ENCODE measurements at regions not wholly inside any gene's neighbourhood (a gene's known extent, or its start where the extent isn't known, plus 50 kb on each side); places are given as distances from the start of the nearest gene placed in this dataset.
"Not testable (repeated sequence)": the region's sequence is repeated elsewhere in the genome, so short reads cannot be mapped to it uniquely, and the experiment has no call there.

DNA sequence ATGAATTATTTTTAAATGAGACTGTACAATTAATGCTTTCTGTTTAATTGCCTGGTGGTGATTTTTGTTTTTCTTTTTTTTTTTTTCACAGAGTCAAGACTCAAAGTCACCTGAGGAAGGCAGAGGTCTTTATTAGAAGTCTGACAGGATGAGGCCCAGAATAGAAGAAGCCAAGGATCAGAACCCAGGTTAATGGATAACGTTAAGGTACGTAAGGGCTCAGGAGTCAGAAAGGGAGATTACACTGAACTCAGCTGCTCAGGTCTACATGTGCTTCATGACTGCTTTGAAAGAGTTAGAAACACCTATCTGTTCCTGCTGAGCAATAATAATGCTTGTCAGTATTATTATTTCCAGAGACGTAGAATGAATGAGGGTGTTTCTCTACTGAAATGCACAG lies 196.5 kb downstream of the LRATD1 start:
- no peak for FAIRE-seq

DNA sequence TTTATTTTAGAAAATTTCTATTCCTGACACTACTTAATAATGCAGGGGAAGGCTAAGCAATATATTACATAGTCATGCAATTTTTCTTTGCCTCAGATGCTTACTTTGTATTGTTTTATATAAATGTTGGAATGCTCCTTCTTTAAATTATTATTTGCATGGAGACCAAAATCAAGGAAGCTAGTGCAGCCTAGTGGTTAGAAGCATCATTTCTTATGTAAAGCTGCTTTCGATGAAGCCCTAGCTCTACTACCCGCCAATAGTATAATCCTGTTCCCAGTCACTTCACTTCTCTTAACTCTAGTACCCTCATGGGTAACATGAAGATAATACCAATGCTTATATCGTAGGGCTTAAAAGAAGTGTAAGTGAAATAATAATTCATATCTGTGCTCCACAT lies 198.9 kb downstream of the LRATD1 start:
- no peak for FAIRE-seq

DNA sequence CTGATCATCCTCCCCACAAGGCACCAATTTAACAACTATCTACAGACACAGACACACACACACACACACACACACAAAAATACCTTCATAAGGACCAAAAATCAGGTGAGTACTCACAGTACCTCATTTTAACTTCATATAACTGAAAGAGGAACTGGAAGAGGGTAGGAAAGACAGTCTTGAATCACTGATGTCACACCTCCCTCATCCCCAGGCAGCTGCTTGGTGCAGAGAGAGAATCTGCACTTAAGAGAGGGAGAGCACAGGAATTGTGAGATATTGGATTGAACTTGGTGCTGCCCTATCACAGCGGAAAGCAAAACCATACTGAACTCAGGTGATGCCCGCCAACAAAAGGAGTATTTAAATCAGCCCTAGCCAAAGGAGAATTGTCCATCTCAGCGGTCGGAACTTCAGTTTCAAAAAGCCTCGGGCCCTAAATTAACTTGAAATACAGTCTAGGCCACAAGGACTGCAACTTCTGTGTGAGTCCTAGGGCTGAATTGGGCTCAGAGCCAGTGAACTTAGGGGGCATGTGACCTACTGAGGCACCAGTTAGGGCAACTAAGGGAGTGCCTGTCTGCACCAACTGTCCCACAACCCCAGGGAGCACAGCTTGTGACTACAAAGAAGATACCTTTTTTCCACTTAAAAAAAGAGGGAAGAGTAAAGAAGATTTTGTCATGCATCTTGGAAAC lies 211.1 kb downstream of the LRATD1 start:
- no peak for FAIRE-seq

DNA sequence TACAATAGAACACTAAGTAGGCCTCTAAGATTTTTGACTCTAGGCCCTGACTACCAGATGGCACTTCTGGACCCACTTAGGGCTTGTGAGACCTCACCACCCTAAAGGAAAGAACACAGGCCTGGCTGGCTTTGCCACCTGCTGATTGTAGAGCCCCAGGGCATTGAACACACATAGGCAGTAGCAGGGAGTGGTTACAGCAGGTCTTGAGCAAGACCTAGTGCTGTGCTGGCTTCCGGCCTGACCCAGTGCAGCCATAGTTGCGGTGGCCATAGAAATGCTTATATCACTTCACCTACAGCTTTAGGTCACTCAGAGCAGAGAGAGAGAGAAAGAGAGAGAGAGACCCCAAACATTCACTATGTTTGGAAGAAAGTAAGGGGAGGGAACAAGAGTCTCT lies 223.2 kb downstream of the LRATD1 start:
- no peak for FAIRE-seq

DNA sequence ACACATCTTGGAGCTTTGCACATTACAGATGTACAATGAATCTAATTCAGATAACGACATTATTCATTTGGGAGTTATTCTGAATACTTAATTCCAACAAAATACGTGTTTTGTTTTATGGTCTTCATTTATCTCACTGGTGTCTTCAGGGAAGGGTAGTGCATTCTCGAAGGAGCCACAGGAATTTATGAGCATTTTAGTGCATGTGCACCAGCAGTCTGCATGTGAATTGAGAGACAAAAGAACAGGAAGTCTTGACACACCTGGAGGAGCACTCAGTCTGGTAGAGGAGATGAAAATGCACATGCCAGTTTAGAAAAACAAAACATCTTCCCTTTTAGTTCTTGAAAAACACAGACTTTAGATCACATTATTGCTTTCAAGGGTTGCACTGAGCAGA lies 228.7 kb downstream of the LRATD1 start:
- FAIRE-seq = no peak

DNA sequence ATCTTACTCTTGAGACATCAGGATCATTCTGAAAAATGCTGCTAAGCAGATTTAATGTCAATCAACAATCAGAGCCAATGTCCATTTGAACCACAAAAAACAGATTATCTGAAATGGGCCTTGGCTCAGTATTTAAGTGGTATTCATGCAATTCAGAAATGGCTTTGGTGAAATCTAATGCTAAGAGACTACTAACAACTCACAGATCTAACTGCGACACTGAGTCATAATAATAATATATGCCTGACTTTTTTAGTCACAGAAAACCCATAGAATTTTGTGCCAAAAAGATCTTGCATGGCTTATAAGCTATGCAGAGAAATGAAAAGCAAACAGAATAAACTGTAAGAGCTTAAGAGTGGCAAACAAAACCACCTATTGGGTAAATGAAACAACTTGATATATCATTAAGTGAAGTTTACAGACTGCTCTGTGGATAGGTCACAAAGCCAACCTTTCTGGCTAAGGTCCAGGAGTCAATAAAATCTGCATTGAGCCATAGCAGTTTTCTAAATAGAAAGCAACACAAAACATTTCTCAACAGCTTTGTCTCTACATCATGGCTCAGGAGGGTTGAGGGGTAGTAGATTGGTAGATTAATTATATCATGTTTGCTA lies 234.3 kb downstream of the LRATD1 start:
- FAIRE-seq = no peak

DNA sequence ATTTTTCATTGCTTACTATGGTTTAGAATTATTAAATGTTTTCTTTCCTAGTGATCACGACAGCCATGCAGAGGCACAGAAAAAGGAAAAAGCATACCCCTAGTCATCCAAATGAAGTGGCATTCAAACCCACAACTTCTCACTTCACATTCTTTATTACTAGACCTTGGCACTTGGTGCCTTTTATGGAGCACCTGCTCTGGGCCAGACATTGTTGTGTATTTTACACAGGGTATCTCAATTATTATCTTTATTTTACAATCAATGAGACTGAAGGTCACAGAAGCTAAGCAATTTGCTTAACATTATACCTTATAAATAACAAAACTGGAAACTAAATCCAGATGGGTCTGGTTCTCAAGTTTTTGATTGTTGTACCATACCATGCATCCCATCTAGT lies 235.3 kb downstream of the LRATD1 start:
- no peak for FAIRE-seq

DNA sequence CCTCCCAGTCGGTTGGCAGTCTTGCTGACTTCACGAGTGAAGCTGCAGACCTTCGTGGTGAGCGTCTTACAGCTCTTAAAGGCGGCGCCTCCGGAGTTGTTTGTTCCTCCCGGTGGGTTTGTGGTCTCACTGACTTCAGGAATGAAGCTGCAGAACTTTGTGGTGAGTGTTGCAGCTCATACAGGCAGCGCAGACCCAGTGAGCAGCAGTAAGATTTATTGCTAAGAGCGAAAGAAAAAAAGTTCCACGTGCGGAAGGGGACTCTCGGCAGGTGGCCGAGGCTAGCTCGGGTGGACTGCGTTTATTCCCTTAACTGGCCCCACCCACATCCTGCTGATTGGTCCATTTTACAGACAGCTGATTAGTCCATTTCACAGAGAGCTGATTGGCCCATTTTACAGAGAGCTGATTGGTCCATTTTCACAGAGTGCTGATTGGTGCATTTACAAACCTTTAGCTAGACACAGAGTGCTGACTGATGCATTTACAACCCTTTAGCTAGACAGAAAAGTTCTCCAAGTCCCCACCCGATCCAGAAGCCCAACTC lies 240.3 kb downstream of the LRATD1 start:
- FAIRE-seq = no peak

DNA sequence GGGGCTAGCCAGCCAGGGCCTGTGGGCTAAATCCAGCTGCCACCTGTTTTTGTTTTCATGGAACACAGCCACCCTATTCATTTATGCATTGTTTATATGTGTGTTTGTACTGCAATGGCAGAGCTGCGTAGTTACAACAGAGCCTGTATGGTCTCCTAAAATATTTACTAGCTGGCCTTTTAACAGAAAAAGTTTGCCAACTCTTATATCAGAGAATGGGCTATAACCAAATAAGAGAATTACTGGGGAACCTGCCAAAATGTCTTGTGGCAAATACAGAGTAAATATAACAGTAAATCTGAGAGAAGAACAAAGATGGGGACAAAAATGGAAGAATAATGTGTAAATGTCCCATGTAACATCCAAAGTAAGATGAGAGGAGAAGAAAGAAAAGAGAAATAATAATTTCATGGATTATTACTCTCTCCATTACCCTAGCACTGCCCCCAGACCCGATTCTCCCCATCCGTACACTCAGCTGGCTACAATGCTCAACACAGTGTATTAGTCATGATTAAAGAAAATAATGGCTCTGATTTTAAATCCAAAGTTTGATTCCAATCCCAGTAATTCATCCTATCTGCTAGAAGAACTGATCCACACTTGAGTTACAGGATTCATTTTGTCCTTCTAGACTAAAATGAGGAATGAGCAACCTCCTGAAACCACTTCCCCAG lies 249.3 kb downstream of the LRATD1 start:
- FAIRE-seq = no peak

DNA sequence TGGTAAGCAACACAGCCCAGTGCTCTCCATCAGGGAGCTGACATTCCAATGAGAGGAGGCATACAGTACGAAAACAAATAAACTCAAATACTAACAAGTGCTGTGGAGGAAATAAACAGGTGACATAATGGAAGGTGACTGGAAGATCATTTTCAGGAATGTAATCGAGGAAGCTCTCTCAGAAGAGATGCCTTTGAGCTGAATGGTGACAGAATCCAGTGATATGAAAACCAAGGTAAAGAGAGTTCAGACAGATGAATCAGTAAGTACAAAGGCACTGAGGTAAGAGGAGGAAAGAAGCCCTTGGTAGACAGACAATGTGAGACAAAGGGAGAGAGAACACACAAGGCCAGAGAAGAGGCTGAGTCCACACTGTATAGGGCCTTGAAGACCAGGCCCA lies 252.1 kb downstream of the LRATD1 start:
- FAIRE-seq = no peak

DNA sequence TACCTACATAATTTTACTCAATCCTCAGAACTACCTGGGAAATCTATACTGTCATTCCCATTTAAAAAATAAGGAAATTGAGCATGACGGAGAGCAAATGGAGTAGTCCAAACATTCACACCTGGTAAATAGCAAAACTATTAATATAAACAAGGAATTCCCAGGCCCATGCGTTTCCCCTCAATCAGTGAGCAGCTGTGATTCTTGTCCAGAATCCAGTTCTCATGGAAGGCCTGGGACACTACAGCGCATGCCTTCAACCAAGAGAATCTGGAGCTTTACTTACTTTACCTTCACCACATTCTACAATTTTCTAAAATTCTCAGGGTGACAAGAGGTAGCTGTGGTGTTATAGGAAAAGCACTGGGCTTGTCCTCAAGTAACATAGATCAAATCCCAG lies 259.0 kb downstream of the LRATD1 start:
- no peak for FAIRE-seq

DNA sequence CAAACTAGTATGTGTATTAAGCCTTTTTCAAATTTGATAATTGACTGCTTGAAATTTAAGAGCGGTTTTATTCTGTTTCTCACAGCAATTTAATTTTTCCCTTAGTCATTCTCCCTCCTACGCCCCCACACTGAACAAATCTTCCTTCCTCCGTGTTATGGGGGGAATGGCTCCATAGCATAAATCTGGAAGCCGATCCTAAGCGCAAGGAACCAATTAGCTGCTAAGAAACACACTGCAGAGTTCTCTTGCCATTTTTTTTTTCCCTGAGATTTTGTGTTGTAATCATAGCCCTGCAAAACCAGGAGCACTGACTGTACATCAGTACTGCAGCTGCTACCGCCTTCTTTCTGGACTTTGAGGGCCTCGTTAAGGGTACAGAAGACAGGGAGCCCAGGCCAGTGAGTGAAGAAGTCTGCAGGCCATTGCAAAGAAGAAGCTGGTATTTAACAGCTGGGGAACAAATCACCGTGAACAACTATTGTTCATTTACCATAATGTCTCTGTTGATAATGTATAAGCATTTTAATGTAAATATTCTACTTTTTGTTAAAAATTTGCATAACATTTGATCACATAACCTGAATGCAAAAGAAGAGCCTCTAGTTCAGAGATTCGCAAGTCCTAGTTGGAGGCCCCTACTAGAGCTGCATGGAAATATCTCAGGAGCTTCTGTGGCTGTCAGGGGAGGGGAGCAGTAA lies 264.0 kb downstream of the LRATD1 start:
- no peak for FAIRE-seq

DNA sequence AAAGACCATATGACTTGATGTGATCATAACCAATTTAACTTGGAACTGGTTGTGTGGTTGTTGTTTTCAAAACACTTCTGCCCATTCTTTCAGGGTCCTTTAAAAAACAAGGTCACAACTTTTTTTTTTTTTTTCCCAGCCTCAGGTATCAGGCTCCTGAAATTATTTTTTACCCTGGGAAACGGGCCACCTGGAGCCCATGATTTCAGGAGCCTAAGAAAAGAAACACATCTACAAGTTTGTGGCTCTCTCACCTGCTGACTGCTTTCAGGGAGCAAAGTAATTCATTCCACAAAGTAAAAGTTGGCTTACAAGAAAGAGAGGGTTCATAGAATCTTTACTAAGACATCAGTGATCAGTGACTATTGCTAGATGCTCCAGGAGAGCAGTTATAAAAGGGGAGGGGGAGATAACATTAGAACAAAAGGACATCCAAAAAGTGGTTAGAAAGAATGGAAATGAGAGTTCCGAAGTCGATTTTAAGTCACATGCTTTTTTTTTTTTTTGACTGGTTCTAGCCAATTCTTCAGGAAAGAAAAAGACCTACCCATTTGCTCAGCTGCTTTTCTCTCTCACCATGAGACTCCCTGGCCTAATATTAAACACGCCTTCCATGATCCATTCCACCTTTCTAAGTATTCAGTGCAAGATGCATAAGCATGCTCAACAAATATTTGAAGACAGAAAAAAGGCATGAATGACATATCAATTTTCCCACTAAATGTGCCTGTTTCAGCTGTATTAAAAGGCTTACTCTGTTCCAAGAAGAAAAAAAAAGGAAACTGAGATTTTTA lies 267.3 kb downstream of the LRATD1 start:
- FAIRE-seq = no peak

DNA sequence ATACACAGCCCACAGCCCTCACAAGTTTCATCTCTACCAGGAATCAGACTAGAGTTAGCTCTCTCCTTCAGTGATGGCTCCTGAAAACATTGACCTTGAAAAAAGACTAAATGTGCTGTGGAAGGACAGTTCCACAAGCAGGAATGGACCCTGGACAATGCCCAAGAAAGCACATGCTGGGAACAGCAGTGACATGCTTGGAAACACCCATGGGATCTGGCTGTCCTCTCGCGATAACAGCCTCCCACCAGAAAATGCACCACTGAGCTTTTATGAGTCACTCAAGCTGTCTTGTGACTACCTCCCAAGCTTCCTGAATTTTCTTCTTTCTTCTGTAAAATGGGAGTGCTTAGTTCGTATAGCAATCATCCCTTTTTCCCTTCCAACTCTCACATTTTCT lies 269.2 kb downstream of the LRATD1 start:
- no peak for FAIRE-seq

DNA sequence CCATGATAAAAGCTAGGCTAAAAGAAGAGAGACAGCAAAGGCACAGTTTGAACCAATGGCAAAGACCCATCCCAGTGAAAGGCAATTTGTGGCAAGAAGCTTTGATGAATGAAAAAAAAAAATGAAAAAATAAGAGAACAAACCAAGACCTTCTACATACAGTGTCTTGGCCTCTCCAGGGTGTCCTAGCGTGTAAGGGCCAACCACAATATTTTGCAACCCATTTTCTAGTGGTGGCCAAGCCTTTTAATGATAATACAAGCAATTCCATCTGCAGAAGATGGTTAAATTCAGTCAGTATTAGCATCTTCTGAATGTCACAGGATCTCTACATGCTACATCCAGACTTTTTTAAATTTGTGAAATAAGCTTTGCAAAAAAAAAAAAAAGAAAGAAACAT lies 270.4 kb downstream of the LRATD1 start:
- no peak for FAIRE-seq

DNA sequence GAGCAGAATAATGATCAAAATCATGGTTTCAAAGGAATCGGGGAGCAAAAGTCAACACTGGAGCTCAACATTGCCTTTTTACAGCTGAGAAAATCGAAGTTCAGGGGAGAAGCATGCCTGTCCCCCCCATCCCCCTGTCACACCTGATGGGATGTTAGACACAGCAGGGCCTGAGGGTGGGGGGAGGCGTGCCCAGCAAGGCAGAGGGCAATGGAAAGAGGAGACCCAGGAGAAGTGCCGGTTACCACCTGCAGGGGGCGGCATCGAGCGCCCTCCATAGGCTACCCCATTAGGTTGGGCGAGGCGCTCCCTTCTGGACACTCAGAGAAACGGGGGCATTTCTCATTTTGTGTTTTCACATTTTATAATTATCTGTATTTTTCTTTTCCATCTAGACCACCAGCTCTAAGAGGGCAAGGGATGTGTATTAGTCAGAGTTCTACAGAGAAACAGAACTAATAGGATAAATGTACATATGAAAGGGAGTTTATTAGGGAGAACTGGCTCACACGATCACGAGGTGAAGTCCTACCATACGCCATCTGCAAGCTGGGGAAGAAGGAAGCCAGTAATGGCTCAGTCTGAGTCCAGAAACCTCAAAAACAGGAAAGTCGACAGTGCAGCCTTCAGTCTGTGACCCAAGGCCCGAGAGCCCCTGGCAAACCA lies 271.3 kb downstream of the LRATD1 start:
- no peak for FAIRE-seq

DNA sequence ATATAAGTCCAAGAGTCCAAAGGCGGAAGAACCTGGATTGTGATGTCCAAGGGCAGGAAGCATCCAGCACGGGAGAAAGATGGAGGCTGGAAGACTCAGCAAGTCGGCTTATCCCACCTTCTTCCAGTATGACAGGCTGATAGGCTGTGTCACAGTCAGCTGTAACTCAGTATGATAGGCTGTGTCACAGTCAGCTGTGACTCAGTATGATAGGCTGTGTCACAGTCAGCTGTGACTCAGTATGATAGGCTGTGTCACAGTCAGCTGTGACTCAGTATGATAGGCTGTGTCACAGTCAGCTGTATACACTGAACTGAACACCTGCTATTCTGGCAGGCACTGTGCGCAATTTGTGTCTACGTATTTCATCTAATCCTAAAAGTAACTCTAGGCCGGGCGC lies 271.9 kb downstream of the LRATD1 start:
- FAIRE-seq = not testable (repeated sequence)

DNA sequence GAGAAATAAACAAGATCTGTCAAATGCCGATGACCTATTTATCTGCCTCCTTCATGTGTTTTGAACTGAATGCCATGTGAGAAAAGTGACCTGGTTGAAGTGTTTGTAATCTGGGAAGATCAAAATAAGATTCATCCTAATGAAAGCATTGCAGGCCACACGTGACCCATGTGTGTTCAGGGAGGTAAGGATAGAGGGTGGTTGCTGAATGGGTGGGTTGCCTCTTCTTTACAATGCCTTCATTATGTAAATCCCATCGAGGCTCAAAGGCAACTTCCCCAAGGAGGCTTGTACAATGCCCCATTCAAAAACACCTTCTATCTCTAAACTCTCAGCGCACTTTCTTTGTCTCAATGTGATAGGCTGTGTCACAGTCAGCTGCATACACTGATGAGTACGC lies 273.1 kb downstream of the LRATD1 start:
- FAIRE-seq = no peak

DNA sequence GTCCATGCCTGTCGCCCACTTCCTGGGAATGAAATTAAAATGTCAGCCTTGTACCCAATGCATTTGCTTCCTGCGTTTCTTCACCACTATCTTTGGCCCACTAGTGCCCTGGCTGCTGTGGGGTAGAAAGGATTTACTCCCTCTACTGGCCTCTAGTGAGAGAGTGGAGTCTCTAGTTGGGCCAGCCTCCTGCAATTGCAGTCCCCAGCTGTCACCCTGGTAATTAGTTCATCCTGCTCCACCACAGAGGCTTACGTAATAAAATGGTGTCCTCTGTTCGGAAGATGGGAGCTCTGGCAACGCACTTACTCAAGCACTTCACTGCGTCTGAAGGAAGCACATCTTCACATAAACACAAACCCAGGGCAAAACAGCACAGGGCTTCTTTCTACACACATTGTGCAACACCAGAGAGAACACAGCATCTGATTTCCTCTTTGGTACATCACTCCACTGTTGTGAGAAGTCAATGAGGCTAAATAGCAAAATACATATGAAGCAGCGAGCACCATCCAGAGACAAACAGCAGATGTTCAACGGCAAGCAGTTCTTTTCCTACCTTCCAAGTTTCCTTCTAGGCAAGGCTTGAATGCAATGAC lies 274.6 kb downstream of the LRATD1 start:
- no peak for FAIRE-seq

DNA sequence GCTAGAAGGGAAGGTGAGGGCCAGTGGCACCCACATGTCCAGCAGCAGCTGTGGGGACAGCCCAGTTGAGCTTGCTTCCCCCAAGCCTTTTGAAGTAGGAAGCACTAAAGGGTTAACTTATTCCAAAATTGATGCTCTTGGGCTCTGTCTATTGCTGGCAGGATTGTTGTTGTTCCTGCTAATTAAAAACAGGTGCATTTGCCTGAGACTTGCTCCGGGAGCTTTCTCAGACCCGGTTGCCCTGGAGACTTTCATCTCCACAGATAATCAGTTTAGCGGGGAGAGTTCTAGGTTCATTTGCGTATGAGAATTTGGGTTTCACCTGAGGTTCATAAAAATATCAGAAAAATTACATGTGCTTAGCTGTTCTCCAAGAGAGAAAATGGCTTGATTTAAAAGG lies 277.3 kb downstream of the LRATD1 start:
- FAIRE-seq = no peak

DNA sequence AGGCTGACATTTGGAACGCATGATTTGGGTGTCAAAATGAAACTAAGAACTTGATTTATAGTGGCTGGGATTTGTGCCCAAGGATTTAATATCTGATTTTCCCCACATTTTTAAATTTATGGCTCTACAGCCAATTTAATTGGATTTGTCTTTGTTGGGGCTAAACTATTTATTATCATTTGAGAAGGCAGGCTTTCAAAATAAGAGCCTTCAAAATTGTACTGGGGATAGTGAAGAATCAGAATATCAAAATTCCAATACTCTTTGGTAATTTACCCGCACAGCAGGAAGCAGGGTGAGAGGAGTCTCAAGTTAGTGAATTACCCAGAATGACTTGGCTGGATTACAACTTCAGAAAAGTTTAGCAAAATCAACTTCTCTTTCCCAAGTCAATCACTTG lies 278.1 kb downstream of the LRATD1 start:
- no peak for FAIRE-seq

DNA sequence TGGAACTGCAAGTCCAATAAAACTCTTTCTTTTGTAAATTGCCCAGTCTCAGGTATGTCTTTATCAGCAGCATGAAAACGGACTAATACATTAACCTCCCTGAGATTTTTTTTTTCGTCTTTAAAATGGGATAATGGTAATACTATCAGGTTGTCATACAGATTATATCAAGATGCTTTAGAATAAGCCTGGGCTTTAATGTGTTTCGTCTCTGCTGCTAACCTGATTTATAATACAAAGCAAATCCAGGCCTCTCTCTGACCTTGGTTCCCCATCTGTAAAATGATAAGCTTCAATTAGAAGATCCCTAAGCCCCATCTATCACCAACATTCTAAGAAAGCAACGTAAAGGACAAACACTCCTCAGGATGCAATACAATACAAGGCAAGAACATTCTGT lies 283.5 kb downstream of the LRATD1 start:
- FAIRE-seq = no peak
